ENCODE measurements at regions not wholly inside any gene's neighbourhood (a gene's known extent, or its start where the extent isn't known, plus 50 kb on each side); places are given as distances from the start of the nearest gene placed in this dataset.

GRCh38 chr2:103860016-103860415 is 993.9 kb upstream of the POU3F3 start:
- Histone ChIP-seq H4K20me1 (ENCODE audit: insufficient read depth, poor library complexity, severe bottlenecking) (no peaks in the 10 kb centered on the region), H3K4me1 (ENCODE audit: insufficient read depth) (no peaks in the 10 kb centered on the region), H3K36me3 (replicated peaks; ENCODE audit: insufficient read depth, low read depth) (no peaks in the 10 kb centered on the region), H3K9me3 (ENCODE audit: low read depth) (no peaks in the 10 kb centered on the region), H3K4me3 (no peak overlapping the region), H2AFZ (no peak overlapping the region), H3K27ac (no peak overlapping the region), H3K27me3 (no peaks in the 10 kb centered on the region), H3K9me2 (replicated peaks; ENCODE audit: insufficient read depth) (no peaks in the 10 kb centered on the region), H3K4me2 (no peak overlapping the region), H3K79me2 (no peaks in the 10 kb centered on the region)
- no peak for DNase-seq (ENCODE audit: low spot score)
- TF ChIP-seq EZH2 (IDR thresholded peaks at IDR 0.05; ENCODE audit: borderline replicate concordance) (no peak), CTCF (IDR thresholded peaks at IDR 0.05; ENCODE audit: poor library complexity) (no peak), EZH2phosphoT487 (IDR thresholded peaks at IDR 0.05; ENCODE audit: low read depth, severe bottlenecking, unreplicated experiment) (no peak)
- 88% methylated on average over 2 of the region's 2 CpGs for WGBS (ENCODE audit: low lambda C conversion rate, missing lambda C conversion rate)

- Histone ChIP-seq H3K36me3 (replicated peaks; ENCODE audit: insufficient read depth, low read depth) (no peaks in the 10 kb centered on the region), H3K27ac (no peak overlapping the region), H3K9me3 (ENCODE audit: low read depth) (no peaks in the 10 kb centered on the region), H3K4me3 (no peak overlapping the region), H3K4me2 (no peak overlapping the region), H3K79me2 (no peaks in the 10 kb centered on the region), H3K9me2 (replicated peaks; ENCODE audit: insufficient read depth) (no peaks in the 10 kb centered on the region), H4K20me1 (ENCODE audit: insufficient read depth, poor library complexity, severe bottlenecking) (no peaks in the 10 kb centered on the region), H2AFZ (no peak overlapping the region), H3K27me3 (no peaks in the 10 kb centered on the region), H3K4me1 (ENCODE audit: insufficient read depth) (no peaks in the 10 kb centered on the region)
- TF ChIP-seq EZH2 (IDR thresholded peaks at IDR 0.05; ENCODE audit: borderline replicate concordance) (no peak), CTCF (IDR thresholded peaks at IDR 0.05; ENCODE audit: poor library complexity) (no peak), EZH2phosphoT487 (IDR thresholded peaks at IDR 0.05; ENCODE audit: low read depth, severe bottlenecking, unreplicated experiment) (no peak)
- DNase-seq (ENCODE audit: low spot score), result no peak
- WGBS (ENCODE audit: low lambda C conversion rate, missing lambda C conversion rate), result 93% methylated on average over 2 of the region's 2 CpGs
Observed at GRCh38 chr2:103868396-103868795, 985.5 kb upstream of the POU3F3 start.

GRCh38 chr2:103873716-103874351 is 980.1 kb upstream of the POU3F3 start:
- TF ChIP-seq CTCF (IDR thresholded peaks at IDR 0.05; ENCODE audit: poor library complexity), result no peak

GRCh38 chr2:103875131-103875530 is 978.8 kb upstream of the POU3F3 start:
- no peak overlapping the region for H3K27ac ChIP-seq
- H3K27me3 ChIP-seq, result no peaks in the 10 kb centered on the region
- TF ChIP-seq EZH2 (IDR thresholded peaks at IDR 0.05; ENCODE audit: borderline replicate concordance) (no peak), EZH2phosphoT487 (IDR thresholded peaks at IDR 0.05; ENCODE audit: low read depth, severe bottlenecking, unreplicated experiment) (no peak), CTCF (IDR thresholded peaks at IDR 0.05; ENCODE audit: poor library complexity) (no peak)
- no peaks in the 10 kb centered on the region for H3K9me2 ChIP-seq (replicated peaks; ENCODE audit: insufficient read depth)
- no peaks in the 10 kb centered on the region for H4K20me1 ChIP-seq (ENCODE audit: insufficient read depth, poor library complexity, severe bottlenecking)
- no peaks in the 10 kb centered on the region for H3K9me3 ChIP-seq (ENCODE audit: low read depth)
- H3K79me2 ChIP-seq, result no peaks in the 10 kb centered on the region
- H3K4me3 ChIP-seq, result no peak overlapping the region
- no peaks in the 10 kb centered on the region for H3K4me1 ChIP-seq (ENCODE audit: insufficient read depth)
- no peak overlapping the region for H3K4me2 ChIP-seq
- H2AFZ ChIP-seq, result no peak overlapping the region
- DNase-seq (ENCODE audit: low spot score), result no peak
- H3K36me3 ChIP-seq (replicated peaks; ENCODE audit: insufficient read depth, low read depth), result no peaks in the 10 kb centered on the region
- 56% methylated on average over 1 of the region's 1 CpG for WGBS (ENCODE audit: low lambda C conversion rate, missing lambda C conversion rate)

More at GRCh38 chr2:103873716-103874351, 980.1 kb upstream of the POU3F3 start:
- Histone ChIP-seq H3K4me1 (ENCODE audit: insufficient read depth) (no peaks in the 10 kb centered on the region), H3K79me2 (no peaks in the 10 kb centered on the region), H3K9me3 (ENCODE audit: low read depth) (no peaks in the 10 kb centered on the region), H3K27ac (no peak overlapping the region), H3K27me3 (no peaks in the 10 kb centered on the region), H3K4me3 (no peak overlapping the region), H2AFZ (no peak overlapping the region), H3K36me3 (replicated peaks; ENCODE audit: insufficient read depth, low read depth) (no peaks in the 10 kb centered on the region), H3K4me2 (no peak overlapping the region), H4K20me1 (ENCODE audit: insufficient read depth, poor library complexity, severe bottlenecking) (no peaks in the 10 kb centered on the region), H3K9me2 (replicated peaks; ENCODE audit: insufficient read depth) (no peaks in the 10 kb centered on the region)
- 71% methylated on average over 10 of the region's 10 CpGs for WGBS (ENCODE audit: low lambda C conversion rate, missing lambda C conversion rate)
- no peak for DNase-seq (ENCODE audit: low spot score)
